GM12891 (cell line): ENCODE measurements at regions not wholly inside any gene's neighbourhood (a gene's known extent, or its start where the extent isn't known, plus 50 kb on each side); places are given as distances from the start of the nearest gene placed in this dataset.

Experiments
- PAX5 ChIP-seq: IDR thresholded peaks from 2 replicates; pipeline ENCODE4 v1.6.1; 2011; ENCODE audit warnings: low read length, moderate library complexity, mild to moderate bottlenecking; ENCODE audit not compliant: insufficient read depth, severe bottlenecking
- POLR2A ChIP-seq: IDR thresholded peaks from 2 replicates; pipeline ENCODE4 v1.6.1; 2011; ENCODE audit warnings: low read depth, low read length, control low read depth
- POLR2AphosphoS5 ChIP-seq: IDR thresholded peaks from 2 replicates; pipeline ENCODE4 v1.6.1; 2011; ENCODE audit warnings: low read depth, low read length, control low read depth
- TAF1 ChIP-seq: IDR thresholded peaks from 2 replicates; pipeline ENCODE4 v1.6.1; 2011; ENCODE audit warnings: low read depth, low read length, control low read depth

DNA sequence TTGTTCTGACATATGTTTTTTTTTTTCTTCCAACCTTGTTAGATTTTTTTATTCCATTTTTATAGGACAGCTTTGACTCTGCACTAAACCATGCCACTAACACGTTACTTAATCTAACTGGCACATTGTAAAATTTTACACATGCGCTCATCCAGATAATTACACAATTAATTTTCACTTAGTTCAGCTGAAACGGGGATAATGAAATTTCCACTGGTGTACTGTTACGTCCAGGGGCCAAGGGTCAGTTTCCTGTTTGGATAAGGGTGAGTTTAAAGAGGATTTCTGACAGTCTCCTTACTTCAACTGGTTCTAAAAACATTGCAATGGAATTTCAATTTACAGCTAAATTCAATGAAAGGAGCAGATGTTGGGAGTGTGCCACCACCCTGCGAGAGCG is 221.8 kb upstream of the CEP162 start:
- TF ChIP-seq POLR2A (no peak), POLR2AphosphoS5 (no peak), TAF1 (no peak), PAX5 (no peak)
